ENCODE measurements at regions not wholly inside any gene's neighbourhood (a gene's known extent, or its start where the extent isn't known, plus 50 kb on each side); places are given as distances from the start of the nearest gene placed in this dataset.
A peak's percentile ranks its signal among the peaks of the same experiment; 100 is the strongest.

DNA sequence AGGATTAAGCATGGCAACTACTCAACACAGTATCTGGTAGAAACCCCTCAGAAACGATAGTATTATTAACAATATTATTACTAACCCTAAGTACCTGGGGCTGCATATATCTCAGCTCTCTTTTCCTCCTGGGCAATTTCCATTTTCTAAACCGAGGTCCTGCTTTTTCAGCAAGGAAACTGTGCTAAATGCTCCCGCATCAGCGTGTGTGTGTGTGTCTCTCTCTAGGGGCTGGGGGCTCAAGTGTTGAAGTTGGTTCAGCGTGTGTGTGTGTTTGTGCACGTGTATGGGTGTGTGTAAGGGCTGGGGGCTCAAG, 169.3 kb upstream of the MAF start:
- DNase-seq = no peak
- no peaks in the 10 kb centered on the region for H3K36me3 ChIP-seq
- intact Hi-C loops (cut with DNase I; ENCODE audit: low total_unique reads) = loop anchor here (5.0 kb wide), 1 partner anchor 168 kb away; the partner anchor contains the start of gene MAF
- peak overlapping the region; percentile 73 to 79 for H3K27ac ChIP-seq
- peak overlapping the region; percentile 58 to 66 for H3K4me3 ChIP-seq
- TF ChIP-seq, protein P1, sequence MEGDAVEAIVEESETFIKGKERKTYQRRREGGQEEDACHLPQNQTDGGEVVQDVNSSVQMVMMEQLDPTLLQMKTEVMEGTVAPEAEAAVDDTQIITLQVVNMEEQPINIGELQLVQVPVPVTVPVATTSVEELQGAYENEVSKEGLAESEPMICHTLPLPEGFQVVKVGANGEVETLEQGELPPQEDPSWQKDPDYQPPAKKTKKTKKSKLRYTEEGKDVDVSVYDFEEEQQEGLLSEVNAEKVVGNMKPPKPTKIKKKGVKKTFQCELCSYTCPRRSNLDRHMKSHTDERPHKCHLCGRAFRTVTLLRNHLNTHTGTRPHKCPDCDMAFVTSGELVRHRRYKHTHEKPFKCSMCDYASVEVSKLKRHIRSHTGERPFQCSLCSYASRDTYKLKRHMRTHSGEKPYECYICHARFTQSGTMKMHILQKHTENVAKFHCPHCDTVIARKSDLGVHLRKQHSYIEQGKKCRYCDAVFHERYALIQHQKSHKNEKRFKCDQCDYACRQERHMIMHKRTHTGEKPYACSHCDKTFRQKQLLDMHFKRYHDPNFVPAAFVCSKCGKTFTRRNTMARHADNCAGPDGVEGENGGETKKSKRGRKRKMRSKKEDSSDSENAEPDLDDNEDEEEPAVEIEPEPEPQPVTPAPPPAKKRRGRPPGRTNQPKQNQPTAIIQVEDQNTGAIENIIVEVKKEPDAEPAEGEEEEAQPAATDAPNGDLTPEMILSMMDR (IDR thresholded peaks at IDR 0.05) = no peak
- H3K9me3 ChIP-seq = no peaks in the 10 kb centered on the region
- no peaks in the 10 kb centered on the region for H3K27me3 ChIP-seq
- peaks cover 0 to 32% (median 18%) of the 10 kb centered on the region in 4 donors for H3K4me1 ChIP-seq

DNA sequence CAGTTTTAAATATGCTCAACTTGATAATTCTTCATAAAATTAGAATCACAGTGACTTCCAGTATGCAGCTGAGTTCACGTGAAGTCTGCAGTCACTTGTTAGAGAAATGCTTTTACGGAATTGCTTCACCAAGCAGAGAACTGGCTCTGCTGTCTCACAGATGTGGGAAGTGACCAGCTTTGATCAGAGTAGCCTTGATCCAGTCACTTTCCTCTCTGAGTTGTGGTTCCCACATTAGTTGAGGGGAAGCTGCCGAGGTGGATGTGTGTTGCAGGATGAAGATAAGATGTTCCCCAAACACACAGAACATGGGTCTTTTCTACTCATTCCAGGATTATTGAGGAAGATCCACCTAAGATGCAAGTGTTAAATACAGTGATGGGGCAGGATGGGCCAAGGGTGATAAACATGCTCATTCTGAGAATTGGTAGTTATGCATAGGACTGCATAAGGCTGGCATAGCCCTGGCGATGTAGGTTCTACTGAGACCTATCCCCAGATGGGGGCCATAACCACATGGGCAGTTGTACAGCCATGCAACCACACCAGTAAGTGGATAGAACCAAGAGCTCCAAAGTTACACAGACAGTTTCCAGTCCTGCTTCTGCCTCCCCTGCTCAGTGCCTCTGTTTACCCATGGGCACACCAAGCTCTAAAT, 168.9 kb upstream of the MAF start:
- no peak for DNase-seq
- H3K27me3 ChIP-seq = no peaks in the 10 kb centered on the region
- H3K4me1 ChIP-seq = peaks cover 0 to 32% (median 18%) of the 10 kb centered on the region in 4 donors
- no peak overlapping the region for H3K4me3 ChIP-seq
- no peaks in the 10 kb centered on the region for H3K36me3 ChIP-seq
- intact Hi-C loops (cut with DNase I; ENCODE audit: low total_unique reads) = loop anchor here (5.0 kb wide), 1 partner anchor 167 kb away; the partner anchor contains the start of gene MAF
- TF ChIP-seq, protein P1 (IDR thresholded peaks at IDR 0.05) = no peak
- no peaks in the 10 kb centered on the region for H3K9me3 ChIP-seq
- peak overlapping the region; percentile 73 to 79 for H3K27ac ChIP-seq

DNA sequence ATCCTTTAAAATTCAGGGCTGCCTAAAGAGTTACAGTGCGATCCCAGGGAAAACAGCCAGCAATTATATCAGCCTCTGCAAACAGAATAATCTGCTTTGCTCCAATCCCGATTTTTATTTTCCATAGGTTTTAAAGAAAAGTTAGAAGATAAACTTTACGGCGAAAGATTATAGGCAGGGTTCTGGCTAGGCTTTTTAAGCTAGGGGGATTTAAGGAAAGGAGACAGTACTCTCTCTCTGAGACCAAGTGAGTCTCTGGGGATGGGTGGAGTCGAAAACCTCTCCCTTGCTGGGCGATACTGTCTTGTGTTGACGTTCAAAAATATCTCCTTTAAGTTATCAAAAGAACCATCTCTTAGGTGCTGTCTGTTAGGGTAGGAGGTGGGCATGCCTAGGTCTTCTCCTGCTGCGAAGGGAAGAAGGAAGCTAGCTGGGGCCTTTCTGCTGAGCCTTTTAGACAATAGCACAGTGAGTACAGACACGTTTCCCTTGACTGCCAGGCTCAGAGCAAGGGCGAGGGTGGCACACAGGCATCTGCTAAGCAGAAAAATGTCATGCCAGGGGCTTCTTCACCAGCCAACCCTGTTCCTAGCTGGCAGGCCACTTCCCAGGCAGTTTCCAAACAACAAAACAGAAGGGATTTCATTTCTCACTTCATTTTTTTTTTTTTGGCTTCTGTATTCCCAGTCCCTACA, 167.9 kb upstream of the MAF start:
- DNase-seq = no peak
- Histone ChIP-seq H3K4me3 (peak overlapping the region; percentile 41 to 44), H3K4me1 (peaks cover 0 to 32% (median 18%) of the 10 kb centered on the region in 4 donors), H3K36me3 (no peaks in the 10 kb centered on the region), H3K27me3 (no peaks in the 10 kb centered on the region), H3K27ac (peak overlapping the region; percentile 73 to 79), H3K9me3 (no peaks in the 10 kb centered on the region)
- TF ChIP-seq, protein P1 (IDR thresholded peaks at IDR 0.05) = no peak
- intact Hi-C loops (cut with DNase I; ENCODE audit: low total_unique reads) = loop anchor here (5.0 kb wide), 1 partner anchor 166 kb away; the partner anchor contains the start of gene MAF

DNA sequence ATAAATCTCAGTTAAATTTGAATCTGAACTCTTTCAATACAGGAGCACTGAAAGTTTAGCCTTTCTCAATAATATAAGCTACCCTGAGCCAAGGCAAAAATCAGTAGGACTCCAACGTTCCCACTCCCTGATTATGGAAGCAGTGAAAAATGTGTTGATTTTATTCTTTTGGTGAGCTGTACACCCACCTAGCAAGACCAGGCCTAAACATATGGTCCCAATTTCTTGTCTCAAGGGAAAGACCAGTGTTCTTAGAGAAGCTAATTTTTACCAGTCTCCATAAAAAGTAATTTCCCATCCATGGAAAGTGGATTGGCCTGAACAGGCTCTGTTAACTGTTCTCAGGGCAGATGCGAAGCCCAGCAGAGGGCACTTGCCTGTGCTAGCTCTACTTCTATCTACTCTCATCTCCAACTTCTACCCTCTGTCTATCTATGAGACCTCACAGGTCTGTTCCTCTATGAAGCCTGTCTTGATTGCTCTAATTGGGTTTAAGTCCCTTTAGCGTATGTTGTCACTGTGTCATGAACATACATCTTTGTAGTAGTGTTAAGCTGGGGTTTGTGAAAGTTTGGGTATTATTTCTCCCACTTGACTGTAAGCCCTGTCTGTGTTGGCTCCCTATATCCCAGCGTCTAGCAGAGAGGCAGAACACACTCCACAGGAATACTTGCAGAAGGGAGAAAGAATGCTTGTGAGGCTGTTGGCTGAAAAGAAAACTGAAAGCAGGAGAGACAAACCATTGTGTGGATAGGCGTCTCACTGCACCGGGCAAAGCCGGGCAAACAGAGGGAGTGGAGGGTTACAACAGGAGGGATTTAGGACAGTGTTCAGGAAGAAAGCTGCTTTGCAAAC, 167.1 kb upstream of the MAF start:
- Histone ChIP-seq H3K4me1 (peaks cover 0 to 32% (median 18%) of the 10 kb centered on the region in 4 donors), H3K27me3 (no peaks in the 10 kb centered on the region), H3K4me3 (peak overlapping the region; percentile 41 to 44), H3K27ac (peak overlapping the region; percentile 73 to 79), H3K36me3 (no peaks in the 10 kb centered on the region), H3K9me3 (no peaks in the 10 kb centered on the region)
- TF ChIP-seq, protein P1 (IDR thresholded peaks at IDR 0.05) = no peak
- peak in 1 of 2 donors; percentile 19 for DNase-seq
- intact Hi-C loops (cut with DNase I; ENCODE audit: low total_unique reads) = loop anchor here (5.0 kb wide), 1 partner anchor 165 kb away; the partner anchor contains the start of gene MAF

DNA sequence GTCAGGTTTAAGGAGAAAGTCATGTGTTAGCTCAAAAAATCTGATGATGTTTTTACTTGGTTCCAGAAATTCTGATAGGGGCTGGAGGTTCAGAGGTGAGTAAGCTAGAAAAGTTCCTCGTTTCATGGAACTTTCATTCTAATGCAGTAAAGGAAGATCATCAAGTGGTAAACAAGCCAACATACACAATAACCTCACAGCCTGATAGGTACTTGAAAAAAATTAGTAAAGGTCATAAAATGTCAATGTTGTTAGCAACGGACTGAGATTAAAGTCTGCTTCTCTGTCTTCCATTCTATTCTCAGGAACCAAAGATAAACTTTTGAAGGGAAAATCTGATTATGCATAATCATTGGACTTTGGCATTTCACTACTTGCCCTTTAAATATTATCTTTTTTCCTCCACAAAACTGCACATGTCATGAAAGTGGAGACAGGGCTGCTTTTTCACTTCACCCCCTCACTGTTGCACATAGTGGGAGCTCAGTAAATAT, 165.4 kb upstream of the MAF start:
- Histone ChIP-seq H3K4me1 (peaks cover 0 to 29% (median 18%) of the 10 kb centered on the region in 4 donors), H3K27ac (no peak overlapping the region), H3K36me3 (no peaks in the 10 kb centered on the region), H3K9me3 (no peaks in the 10 kb centered on the region), H3K4me3 (no peak overlapping the region), H3K27me3 (no peaks in the 10 kb centered on the region)
- TF ChIP-seq, protein P1 (IDR thresholded peaks at IDR 0.05) = no peak
- intact Hi-C loops (cut with DNase I; ENCODE audit: low total_unique reads) = loop anchor here (5.0 kb wide), 1 partner anchor 164 kb away; the partner anchor contains the start of gene MAF
- no peak for DNase-seq
